Panc1 (cell line): ENCODE measurements at regions not wholly inside any gene's neighbourhood (a gene's known extent, or its start where the extent isn't known, plus 50 kb on each side); places are given as distances from the start of the nearest gene placed in this dataset.

Experiments used
- ATAC-seq: fragments of 200-7000 bp; cut with Tn5 transposase; 2 replicates; pipeline ENCODE4 v1.9.1; 2020; ENCODE audit warnings: mild to moderate bottlenecking, moderate library complexity
- BruUV-seq: library from RNA; stranded (reverse); fragments of 400-500 nt; replicated peaks from 2 replicates; lab custom pipeline; 2021; lab: Mats Ljungman, UMichigan
- CTCF ChIA-PET: fragments of 300-600 bp; sonication (Branson Sonifier 250); formaldehyde crosslinking; loops from one replicate; lab custom pipeline; 2022; ENCODE audit warnings: antibody characterized with exemption; lab: Charles Lee
- POLR2A ChIA-PET: fragments of 300-600 bp; sonication (Branson Sonifier 250); formaldehyde crosslinking; loops from one replicate; lab custom pipeline; 2022; ENCODE audit warnings: antibody characterized with exemption; lab: Charles Lee
- DNase-seq: peaks from one replicate; pipeline ENCODE4 v3.0.0-alpha.2; 2010; ENCODE audit warnings: low read depth, low spot score
- H3K27ac ChIP-seq: 2 replicates; pipeline ENCODE4 v1.5.1; 2011; ENCODE audit warnings: mild to moderate bottlenecking, low read length, inconsistent platforms
- H3K27me3 ChIP-seq: fragments of 200-500 bp; sonication (Bioruptor generic); 2 replicates; pipeline ENCODE4 v1.6.0; 2014; ENCODE audit warnings: low read length, inconsistent platforms; ENCODE audit not compliant: control insufficient read depth, insufficient read depth
- H3K36me3 ChIP-seq: fragments of 200-500 bp; sonication (Bioruptor generic); 2 replicates; pipeline ENCODE4 v1.5.1; 2014; ENCODE audit warnings: inconsistent platforms, mild to moderate bottlenecking, low read length, moderate library complexity; ENCODE audit not compliant: control insufficient read depth, insufficient read depth
- H3K4me1 ChIP-seq: 2 replicates; pipeline ENCODE4 v1.5.1; 2011; ENCODE audit warnings: inconsistent platforms, mild to moderate bottlenecking, low read length, moderate library complexity; ENCODE audit not compliant: control insufficient read depth, insufficient read depth
- H3K4me3 ChIP-seq, 2 experiments: 2 replicates each; pipeline ENCODE4 v1.5.1; 2011 to 2012; ENCODE audit warnings: low read depth in 2 of 2, low read length in 2 of 2, mild to moderate bottlenecking in 2 of 2, inconsistent platforms in 1 of 2, moderate library complexity in 1 of 2
- H3K9me3 ChIP-seq: fragments of 200-500 bp; sonication (Bioruptor generic); 2 replicates; pipeline ENCODE4 v1.5.1; 2014; ENCODE audit warnings: low read depth, mild to moderate bottlenecking, inconsistent platforms, low read length, moderate library complexity; ENCODE audit not compliant: control insufficient read depth, insufficient read depth
- CTCF ChIP-seq: fragments of 450-650 bp; IDR thresholded peaks from 2 replicates; pipeline ENCODE4 v1.5.1; 2017; ENCODE audit warnings: mild to moderate bottlenecking
- POLR2AphosphoS5 ChIP-seq: IDR thresholded peaks from 2 replicates; pipeline ENCODE4 v1.6.1; 2012; ENCODE audit warnings: mild to moderate bottlenecking, low read depth, low read length, moderate library complexity
- REST ChIP-seq, 2 experiments: IDR thresholded peaks; 2 replicates each; pipeline ENCODE4 v1.6.1; 2011 to 2012; ENCODE audit warnings: low read depth in 2 of 2, control low read depth in 1 of 2, low read length in 1 of 2, mild to moderate bottlenecking in 1 of 2, moderate library complexity in 1 of 2; ENCODE audit not compliant: insufficient read depth in 1 of 2
- SIN3A ChIP-seq: IDR thresholded peaks from 2 replicates; pipeline ENCODE4 v1.6.1; 2012; ENCODE audit warnings: low read depth, mild to moderate bottlenecking, low read length, moderate library complexity, borderline replicate concordance; ENCODE audit not compliant: insufficient read depth
- TCF7L2 ChIP-seq: IDR thresholded peaks from 2 replicates; pipeline ENCODE4 v1.6.1; 2011; ENCODE audit warnings: mild to moderate bottlenecking, low read depth, low read length, inconsistent platforms
- in situ Hi-C: cut with HindIII; loops from 2 replicates; pipeline ENCODE4 v1.10.0; 2016; ENCODE audit warnings: low sequenced_read_pairs, low pct_unique_long_range_greater_than_20kb
- intact Hi-C: fragments of 100-400 bp; cut with micrococcal nuclease; formaldehyde crosslinking; loops from one replicate; pipeline ENCODE4 v1.10.0; 2022; ENCODE audit not compliant: unreplicated experiment

- no peak overlapping the region for H3K27ac ChIP-seq
- no peaks in the 10 kb centered on the region for H3K36me3 ChIP-seq
- H3K9me3 ChIP-seq = no peaks in the 10 kb centered on the region
- TF ChIP-seq REST (IDR thresholded peaks at IDR 0.05; ENCODE audit: insufficient read depth in 1 of 2, low read depth in 2 of 2, low read length in 1 of 2) (no peak), CTCF (no peak), TCF7L2 (no peak), SIN3A (no peak), POLR2AphosphoS5 (no peak)
- intact Hi-C loops = no loop called here
- DNase-seq = no peak
- no peak overlapping the region for H3K4me3 ChIP-seq
- no peak for ATAC-seq
- ChIA-PET POLR2A (no interaction called here), CTCF (no interaction called here)
- no TSS peak for BruUV-seq
- no peaks in the 10 kb centered on the region for H3K4me1 ChIP-seq
- in situ Hi-C loops = no loop called here
- no peaks in the 10 kb centered on the region for H3K27me3 ChIP-seq
These were observed 503.0 kb upstream of the DIAPH2 start for GRCh38 chrX:96181605-96182004.

DNA sequence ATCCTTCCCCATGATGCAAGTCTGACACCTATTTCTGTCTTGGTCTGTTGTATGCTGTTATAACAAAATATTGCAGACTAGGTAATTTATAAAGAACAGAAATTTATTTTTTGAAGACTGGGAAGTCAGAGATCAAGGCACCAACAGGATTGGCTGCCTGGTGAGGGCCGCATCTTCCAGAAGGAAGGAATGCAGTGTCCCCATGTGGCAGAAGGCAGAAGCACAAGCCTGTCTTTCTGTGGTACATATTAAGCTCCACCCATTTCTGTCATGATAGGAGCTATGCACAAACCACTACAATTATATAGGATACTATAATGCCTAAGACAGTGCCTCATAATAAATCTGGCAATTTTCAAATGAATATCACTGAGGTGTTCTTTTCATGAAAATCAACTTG is 502.3 kb upstream of the DIAPH2 start:
- no peak for DNase-seq
- TF ChIP-seq CTCF = peak; percentile 58
- TF ChIP-seq TCF7L2 = no peak
- in situ Hi-C loops (no loop called here), intact Hi-C loops (no loop called here)
- no TSS peak for BruUV-seq
- ChIA-PET POLR2A (no interaction called here), CTCF (no interaction called here)
- Histone ChIP-seq H3K4me3 (no peak overlapping the region), H3K9me3 (no peaks in the 10 kb centered on the region), H3K4me1 (no peaks in the 10 kb centered on the region), H3K36me3 (no peaks in the 10 kb centered on the region), H3K27ac (no peak overlapping the region), H3K27me3 (no peaks in the 10 kb centered on the region)
- ATAC-seq = no peak

GRCh38 chrX:96183391-96183790 is 501.3 kb upstream of the DIAPH2 start:
- no peak overlapping the region for H3K4me3 ChIP-seq
- intact Hi-C loops = no loop called here
- H3K27ac ChIP-seq = no peak overlapping the region
- BruUV-seq = no TSS peak
- TF ChIP-seq REST (IDR thresholded peaks at IDR 0.05; ENCODE audit: insufficient read depth in 1 of 2, low read depth in 2 of 2, low read length in 1 of 2) = no peak
- TF ChIP-seq TCF7L2 = no peak
- no peak for TF ChIP-seq CTCF
- no peak for TF ChIP-seq SIN3A
- no peak for TF ChIP-seq POLR2AphosphoS5
- H3K27me3 ChIP-seq = no peaks in the 10 kb centered on the region
- POLR2A ChIA-PET = no interaction called here
- ATAC-seq = no peak
- no peaks in the 10 kb centered on the region for H3K4me1 ChIP-seq
- no peaks in the 10 kb centered on the region for H3K36me3 ChIP-seq
- H3K9me3 ChIP-seq = no peaks in the 10 kb centered on the region
- DNase-seq = no peak
- in situ Hi-C loops = no loop called here
- CTCF ChIA-PET = no interaction called here
